Body of pancreas (tissue), 4 donors: ENCODE measurements at regions not wholly inside any gene's neighbourhood (a gene's known extent, or its start where the extent isn't known, plus 50 kb on each side); places are given as distances from the start of the nearest gene placed in this dataset.

ENCODE experiments used
- ATAC-seq: fragments of 150-250 bp; one replicate; pipeline ENCODE4 v1.9.1; 2016
- DNase-seq, 4 donors: peaks; one replicate each; pipeline ENCODE4 v3.0.0-alpha.2; 2019
- H3K27ac ChIP-seq, 4 donors: fragments of 200-600 bp; sonication (generic); 1 replicate in 3 of 4; 2 replicates in 1 of 4; pipeline versions ENCODE4 v1.5.1 to v1.6.1; 2016 to 2019; ENCODE audit warnings: mild to moderate bottlenecking in 1 of 4, mixed read lengths in 1 of 4, moderate library complexity in 1 of 4
- H3K27me3 ChIP-seq, 2 donors: fragments of 200-600 bp; sonication (generic); one replicate each; pipeline ENCODE4 v1.6.0; 2016; ENCODE audit warnings: mild to moderate bottlenecking in 1 of 2
- H3K36me3 ChIP-seq, 2 donors: fragments of 200-600 bp; sonication (generic); replicated peaks in 1 of 2; 2 replicates each; pipeline ENCODE4 v1.5.1; 2016; ENCODE audit warnings: low read depth in 2 of 2; ENCODE audit not compliant: insufficient read depth in 1 of 2
- H3K4me1 ChIP-seq: fragments of 200-600 bp; sonication (generic); one replicate; pipeline ENCODE4 v1.6.0; 2016
- H3K4me3 ChIP-seq, 2 donors: fragments of 200-600 bp; sonication (generic); 1 replicate in 1 of 2; 2 replicates in 1 of 2; pipeline ENCODE4 v1.5.1; 2016 to 2019
- H3K9me3 ChIP-seq, 3 donors: fragments of 200-600 bp; sonication (generic); 1 replicate in 2 of 3; 2 replicates in 1 of 3; pipeline ENCODE4 v1.5.1; 2016
- POLR2A ChIP-seq, 3 donors: fragments of 450-650 bp; IDR thresholded peaks; one replicate each; pipeline ENCODE4 v1.6.1; 2016; ENCODE audit warnings: antibody characterized with exemption in 3 of 3, mild to moderate bottlenecking in 2 of 3
- WGBS, 2 donors: methylation state at CpG; one replicate each; pipeline ENCODE4 v1.1.5; 2017; 5-methylcytosine and 5-hydroxymethylcytosine counted together
- intact Hi-C: fragments of 100-400 bp; cut with DNase I; formaldehyde crosslinking; loops from one replicate; pipeline ENCODE4 v1.15.1; 2023
- TF ChIP-seq, protein P1 (sequence below), 7 experiments: fragments of 450-650 bp in 4 of 7; fragments of 200-600 bp in 3 of 7; sonication (generic) in 3 of 7; IDR thresholded peaks; one replicate each; pipeline ENCODE4 v1.5.1; 2016 to 2019; ENCODE audit warnings: antibody characterized with exemption in 7 of 7

DNA sequence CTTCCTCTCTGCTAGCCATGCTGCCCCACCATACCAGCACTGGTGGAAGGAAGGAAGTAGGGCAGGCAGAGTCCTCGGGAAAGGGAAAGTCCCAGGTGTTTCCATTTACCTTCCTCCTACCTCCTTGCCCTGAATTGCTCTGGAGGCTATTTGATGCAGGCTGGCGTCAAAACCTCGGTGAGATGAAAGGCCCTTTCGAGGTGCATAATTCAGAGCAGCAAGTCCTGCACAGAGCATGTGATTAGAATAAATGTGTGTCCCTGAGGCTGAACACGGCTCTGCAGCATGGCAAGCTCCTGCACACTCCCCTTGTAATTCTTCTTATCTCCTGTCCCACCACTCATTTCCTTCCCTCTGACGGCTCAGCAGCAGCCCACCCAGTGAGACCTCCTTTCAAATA lies 98.7 kb upstream of the LRFN2 start:
- H3K27me3 ChIP-seq, result no peaks in the 10 kb centered on the region
- DNase-seq, result no peak

DNA sequence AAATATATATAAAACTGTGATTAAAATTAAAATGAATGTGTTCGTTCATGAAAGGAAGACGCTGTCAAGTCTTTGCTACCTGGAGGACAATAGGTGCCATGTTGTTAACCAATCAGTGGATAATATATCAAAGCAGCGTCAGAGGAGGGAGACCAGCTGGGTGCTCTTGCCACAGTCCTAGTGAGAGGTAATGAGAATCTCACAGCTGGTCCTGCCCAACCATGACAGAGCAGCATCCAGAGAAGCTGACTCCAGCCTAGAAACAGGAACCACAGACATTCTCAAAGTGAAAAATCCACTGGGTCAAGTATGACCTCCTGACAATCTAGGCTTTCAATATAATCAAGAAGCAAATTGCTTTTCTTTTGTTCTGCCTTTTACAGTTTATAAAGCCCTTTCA lies 94.5 kb upstream of the LRFN2 start:
- H3K4me1 ChIP-seq, result no peaks in the 10 kb centered on the region
- intact Hi-C loops, result no loop called here
- H3K4me3 ChIP-seq, result no peak overlapping the region
- DNase-seq, result no peak
- H3K36me3 ChIP-seq, result no peaks in the 10 kb centered on the region
- 61 to 69% methylated on average over 3 of the region's 3 CpGs for WGBS, 2 donors
- no peaks in the 10 kb centered on the region for H3K27me3 ChIP-seq
- no peak overlapping the region for H3K27ac ChIP-seq
- TF ChIP-seq POLR2A (IDR thresholded peaks at IDR 0.05), result no peak
- TF ChIP-seq, protein P1, sequence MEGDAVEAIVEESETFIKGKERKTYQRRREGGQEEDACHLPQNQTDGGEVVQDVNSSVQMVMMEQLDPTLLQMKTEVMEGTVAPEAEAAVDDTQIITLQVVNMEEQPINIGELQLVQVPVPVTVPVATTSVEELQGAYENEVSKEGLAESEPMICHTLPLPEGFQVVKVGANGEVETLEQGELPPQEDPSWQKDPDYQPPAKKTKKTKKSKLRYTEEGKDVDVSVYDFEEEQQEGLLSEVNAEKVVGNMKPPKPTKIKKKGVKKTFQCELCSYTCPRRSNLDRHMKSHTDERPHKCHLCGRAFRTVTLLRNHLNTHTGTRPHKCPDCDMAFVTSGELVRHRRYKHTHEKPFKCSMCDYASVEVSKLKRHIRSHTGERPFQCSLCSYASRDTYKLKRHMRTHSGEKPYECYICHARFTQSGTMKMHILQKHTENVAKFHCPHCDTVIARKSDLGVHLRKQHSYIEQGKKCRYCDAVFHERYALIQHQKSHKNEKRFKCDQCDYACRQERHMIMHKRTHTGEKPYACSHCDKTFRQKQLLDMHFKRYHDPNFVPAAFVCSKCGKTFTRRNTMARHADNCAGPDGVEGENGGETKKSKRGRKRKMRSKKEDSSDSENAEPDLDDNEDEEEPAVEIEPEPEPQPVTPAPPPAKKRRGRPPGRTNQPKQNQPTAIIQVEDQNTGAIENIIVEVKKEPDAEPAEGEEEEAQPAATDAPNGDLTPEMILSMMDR (IDR thresholded peaks at IDR 0.05), result no peak
- no peak for ATAC-seq
- peaks cover 0 to 3% (median 0%) of the 10 kb centered on the region in 3 donors for H3K9me3 ChIP-seq

More for the DNA sequence above, 98.7 kb upstream of the LRFN2 start:
- no peaks in the 10 kb centered on the region for H3K4me1 ChIP-seq
- TF ChIP-seq, protein P1 (IDR thresholded peaks at IDR 0.05), result no peak
- no peak for TF ChIP-seq POLR2A (IDR thresholded peaks at IDR 0.05)
- no peaks in the 10 kb centered on the region for H3K36me3 ChIP-seq
- ATAC-seq, result no peak
- H3K4me3 ChIP-seq, result no peak overlapping the region
- 47 to 57% methylated on average over 6 of the region's 6 CpGs for WGBS, 2 donors
- intact Hi-C loops, result no loop called here
- H3K27ac ChIP-seq, result no peak overlapping the region
- H3K9me3 ChIP-seq, result peaks cover 0 to 3% (median 0%) of the 10 kb centered on the region in 3 donors

DNA sequence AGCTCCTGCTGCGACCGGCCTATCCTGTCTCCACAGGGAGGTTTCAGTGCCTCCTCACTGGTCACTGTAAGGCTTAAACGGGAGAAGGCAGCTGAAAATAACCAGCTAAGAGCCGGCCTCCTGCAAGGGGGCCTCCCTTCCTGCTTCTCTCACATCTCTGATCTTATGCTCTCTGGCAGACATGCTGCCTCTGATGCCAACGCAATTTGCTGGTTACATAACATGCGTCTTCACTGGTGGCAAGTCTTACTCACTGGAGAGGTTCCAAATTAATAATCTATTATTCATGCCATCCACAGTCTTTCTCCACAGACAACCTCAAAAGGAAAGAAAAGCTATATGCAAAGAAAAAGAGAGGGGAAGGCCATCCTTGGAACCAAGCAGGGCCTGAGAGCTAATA lies 91.8 kb upstream of the LRFN2 start:
- TF ChIP-seq POLR2A (IDR thresholded peaks at IDR 0.05), result no peak
- Histone ChIP-seq H3K9me3 (no peaks in the 10 kb centered on the region), H3K27me3 (no peaks in the 10 kb centered on the region), H3K4me3 (no peak overlapping the region), H3K36me3 (no peaks in the 10 kb centered on the region), H3K4me1 (no peaks in the 10 kb centered on the region), H3K27ac (no peak overlapping the region)
- no peak for DNase-seq
- no peak for ATAC-seq
- WGBS, 2 donors, result 72 to 85% methylated on average over 4 to 6 of the region's 6 CpGs
- intact Hi-C loops, result no loop called here

DNA sequence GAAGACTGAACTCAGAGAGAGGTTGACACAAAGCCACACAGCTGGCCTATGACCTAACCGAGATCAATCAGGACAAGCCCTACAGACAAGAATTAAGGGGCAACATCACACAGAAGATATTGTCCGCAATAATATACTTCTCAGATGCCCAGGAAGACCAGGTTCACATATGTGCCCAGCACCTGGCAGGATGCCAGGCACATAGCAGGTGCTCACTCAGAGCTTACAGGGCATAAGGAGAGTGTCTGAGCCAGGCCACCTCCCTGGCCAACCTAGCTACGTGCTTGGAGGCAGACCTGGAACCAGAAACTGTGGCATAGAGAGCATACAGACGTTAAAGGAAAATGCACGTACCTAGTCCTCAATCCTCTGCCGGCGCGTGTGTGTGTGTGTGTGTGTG lies 87.0 kb upstream of the LRFN2 start:
- DNase-seq, result no peak
- H3K9me3 ChIP-seq, result no peaks in the 10 kb centered on the region
- H3K27me3 ChIP-seq, result no peaks in the 10 kb centered on the region
- TF ChIP-seq, protein P1 (IDR thresholded peaks at IDR 0.05), result no peak
- no peak for TF ChIP-seq POLR2A (IDR thresholded peaks at IDR 0.05)
- no peaks in the 10 kb centered on the region for H3K36me3 ChIP-seq
- WGBS, 2 donors, result 77 to 87% methylated on average over 8 of the region's 8 CpGs
- ATAC-seq, result no peak
- no peak overlapping the region for H3K4me3 ChIP-seq
- H3K4me1 ChIP-seq, result no peaks in the 10 kb centered on the region
- intact Hi-C loops, result no loop called here
- no peak overlapping the region for H3K27ac ChIP-seq

DNA sequence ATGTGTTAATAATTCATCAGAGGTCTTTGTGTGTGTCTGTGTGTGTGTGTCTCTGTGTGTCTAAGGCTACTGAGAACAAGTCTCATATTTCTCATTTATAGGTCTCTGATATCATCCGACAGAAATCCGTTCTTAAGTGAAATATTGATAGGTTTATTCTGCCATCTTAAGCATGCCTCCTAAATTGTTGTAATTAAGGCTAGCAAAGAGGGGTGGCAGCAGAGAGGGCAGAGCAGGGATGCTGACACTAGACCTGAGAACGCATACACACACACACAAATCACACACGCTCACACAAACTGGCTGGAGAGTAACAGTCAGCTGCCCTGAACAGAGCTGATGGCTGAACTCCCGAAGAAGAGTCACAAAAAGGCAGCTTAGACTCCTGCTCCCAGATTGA lies 84.9 kb upstream of the LRFN2 start:
- H3K27ac ChIP-seq, result no peak overlapping the region
- H3K9me3 ChIP-seq, result no peaks in the 10 kb centered on the region
- intact Hi-C loops, result no loop called here
- ATAC-seq (no peak), DNase-seq (no peak)
- H3K4me3 ChIP-seq, result no peak overlapping the region
- whole genome bisulfite sequencing, 2 donors, result 54 to 59% methylated on average over 5 of the region's 5 CpGs
- TF ChIP-seq, protein P1 (IDR thresholded peaks at IDR 0.05), result peak in 1 of 7 experiments; percentile 5
- TF ChIP-seq POLR2A (IDR thresholded peaks at IDR 0.05), result no peak
- H3K36me3 ChIP-seq, result no peaks in the 10 kb centered on the region
- H3K4me1 ChIP-seq, result no peaks in the 10 kb centered on the region
- H3K27me3 ChIP-seq, result no peaks in the 10 kb centered on the region
